ENCODE measurements at regions not wholly inside any gene's neighbourhood (a gene's known extent, or its start where the extent isn't known, plus 50 kb on each side); places are given as distances from the start of the nearest gene placed in this dataset.

- no peak overlapping the region for H3K4me2 ChIP-seq (ENCODE audit: insufficient read depth, low read length)
- POLR2A ChIA-PET: no interaction called here
- H3K4me1 ChIP-seq (ENCODE audit: control insufficient read depth, extremely low read depth, insufficient read depth, low read length): no peaks in the 10 kb centered on the region
- intact Hi-C loops (cut with micrococcal nuclease): no loop called here
- H4K20me1 ChIP-seq (replicated peaks; ENCODE audit: control insufficient read depth, extremely low read depth, insufficient read depth, low read length): no peaks in the 10 kb centered on the region
- no peaks in the 10 kb centered on the region for H3K79me2 ChIP-seq (ENCODE audit: control insufficient read depth, insufficient read depth, low read length)
- no peaks in the 10 kb centered on the region for H3K9me1 ChIP-seq (replicated peaks; ENCODE audit: control insufficient read depth, extremely low read depth, insufficient read depth, low read length)
- no peaks in the 10 kb centered on the region for H3K36me3 ChIP-seq (ENCODE audit: control insufficient read depth in 2 of 2, extremely low read depth in 1 of 2, insufficient read depth in 2 of 2, low read length in 2 of 2)
- no peaks in the 10 kb centered on the region for H3K27me3 ChIP-seq (ENCODE audit: control insufficient read depth in 2 of 2, insufficient read depth in 2 of 2, low read length in 2 of 2)
- FAIRE-seq (no peak), DNase-seq (ENCODE audit: low read depth, low spot score) (no peak)
- H3K9ac ChIP-seq (replicated peaks; ENCODE audit: extremely low read depth, insufficient read depth, low read length): no peak overlapping the region
- no peaks in the 10 kb centered on the region for H3K9me3 ChIP-seq (replicated peaks; ENCODE audit: control insufficient read depth, insufficient read depth, low read length)
- CTCF ChIA-PET: interaction anchor here (1.4 kb wide), 1 partner anchor 8 kb away, joined by 3 read pairs; no protein-coding TSS in a partner anchor
- H3K27ac ChIP-seq (ENCODE audit: insufficient read depth, low read depth, low read length): no peak overlapping the region
- TF ChIP-seq GATA2 (IDR thresholded peaks at IDR 0.05; ENCODE audit: insufficient read depth, insufficient read length, low read depth, low read length) (no peak), POLR2AphosphoS5 (IDR thresholded peaks at IDR 0.05; ENCODE audit: insufficient read depth, low read depth, low read length) (no peak), POLR2A (IDR thresholded peaks at IDR 0.05; ENCODE audit: low read depth, low read length) (no peak), EZH2 (IDR thresholded peaks at IDR 0.05; ENCODE audit: borderline replicate concordance, low read depth, low read length, severe bottlenecking) (no peak), MYC (IDR thresholded peaks at IDR 0.05; ENCODE audit: low read depth, low read length) (no peak), CTCF (IDR thresholded peaks at IDR 0.05; ENCODE audit: extremely low read depth in 1 of 2, insufficient read depth in 1 of 2, low read depth in 1 of 2, low read length in 2 of 2) (no peak), FOS (IDR thresholded peaks at IDR 0.05; ENCODE audit: borderline replicate concordance, insufficient read depth, low read length) (no peak), JUN (IDR thresholded peaks at IDR 0.05; ENCODE audit: borderline replicate concordance, insufficient read depth, insufficient read length, low read depth) (no peak)
- TF ChIP-seq, protein P1, sequence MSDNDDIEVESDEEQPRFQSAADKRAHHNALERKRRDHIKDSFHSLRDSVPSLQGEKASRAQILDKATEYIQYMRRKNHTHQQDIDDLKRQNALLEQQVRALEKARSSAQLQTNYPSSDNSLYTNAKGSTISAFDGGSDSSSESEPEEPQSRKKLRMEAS (IDR thresholded peaks at IDR 0.05; ENCODE audit: insufficient read depth, insufficient read length): no peak
- no peak overlapping the region for H3K4me3 ChIP-seq (replicated peaks in 1 of 3; ENCODE audit: insufficient read depth in 1 of 3, low read depth in 1 of 3, low read length in 3 of 3)
- no peak overlapping the region for H2AFZ ChIP-seq (ENCODE audit: low read depth, low read length)
- no TSS peak for BruUV-seq (replicated peaks)
- dilution Hi-C loops (cut with MboI; ENCODE audit: extremely low pct_ligation_motif_present, low sequenced_read_pairs): no loop called here
Measured at GRCh38 chr5:124309241-124309980, 437.0 kb downstream of the ZNF608 start.

Data from endothelial cell of umbilical vein (primary cell).